GM12864 (cell line): ENCODE measurements at regions not wholly inside any gene's neighbourhood (a gene's known extent, or its start where the extent isn't known, plus 50 kb on each side); places are given as distances from the start of the nearest gene placed in this dataset.

ENCODE experiments used
- DNase-seq: peaks from one replicate; pipeline ENCODE4 v3.0.0-alpha.2; 2011; ENCODE audit warnings: low read depth
- H3K4me3 ChIP-seq: 2 replicates; pipeline ENCODE4 v1.5.1; 2011; ENCODE audit warnings: mild to moderate bottlenecking, low read depth, low read length, control low read depth
- TF ChIP-seq, protein P1 (sequence below): IDR thresholded peaks from 2 replicates; pipeline ENCODE4 v1.5.1; 2011; ENCODE audit warnings: low read depth, mild to moderate bottlenecking, moderate library complexity, low read length, control low read depth, inconsistent platforms; ENCODE audit errors: missing control alignments

DNA sequence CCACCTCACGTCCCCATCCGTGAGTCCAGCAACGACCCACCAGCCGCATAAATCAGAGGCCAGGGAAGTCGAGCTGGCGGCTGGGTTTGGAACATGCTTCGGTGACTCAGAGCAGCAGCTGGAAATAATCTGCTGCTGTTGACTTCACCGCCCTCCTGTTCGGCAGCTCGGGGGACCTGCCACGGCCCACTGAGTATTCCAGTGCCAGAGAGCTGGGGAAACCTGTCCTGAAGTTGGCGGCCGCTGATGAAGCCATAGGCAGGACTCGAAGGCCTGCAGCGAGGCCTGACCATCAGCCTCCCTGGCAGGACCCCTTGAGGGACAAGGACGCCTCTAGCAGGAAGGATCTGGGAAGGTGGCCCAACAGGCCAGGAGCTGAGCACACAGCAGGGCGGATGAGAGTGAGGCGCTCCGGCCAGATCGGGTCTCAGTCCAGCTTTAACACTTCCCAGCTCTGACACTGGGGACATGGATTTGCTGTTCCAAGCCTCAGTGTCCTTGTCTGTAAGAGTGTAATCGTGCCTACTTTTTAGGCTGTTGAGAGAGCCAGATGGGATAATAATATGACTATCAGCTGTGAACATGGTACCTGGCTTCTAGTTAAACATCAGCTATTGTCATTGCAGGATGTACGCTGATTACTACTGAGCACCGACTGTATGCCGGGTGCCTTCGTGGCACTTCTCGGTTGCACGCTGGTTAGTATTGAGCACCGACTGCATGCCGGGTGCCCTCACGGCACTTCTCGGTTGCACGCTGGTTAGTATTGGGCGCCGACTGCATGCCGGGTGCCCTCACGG, 50.4 kb upstream of the CIBAR2 start:
- TF ChIP-seq, protein P1, sequence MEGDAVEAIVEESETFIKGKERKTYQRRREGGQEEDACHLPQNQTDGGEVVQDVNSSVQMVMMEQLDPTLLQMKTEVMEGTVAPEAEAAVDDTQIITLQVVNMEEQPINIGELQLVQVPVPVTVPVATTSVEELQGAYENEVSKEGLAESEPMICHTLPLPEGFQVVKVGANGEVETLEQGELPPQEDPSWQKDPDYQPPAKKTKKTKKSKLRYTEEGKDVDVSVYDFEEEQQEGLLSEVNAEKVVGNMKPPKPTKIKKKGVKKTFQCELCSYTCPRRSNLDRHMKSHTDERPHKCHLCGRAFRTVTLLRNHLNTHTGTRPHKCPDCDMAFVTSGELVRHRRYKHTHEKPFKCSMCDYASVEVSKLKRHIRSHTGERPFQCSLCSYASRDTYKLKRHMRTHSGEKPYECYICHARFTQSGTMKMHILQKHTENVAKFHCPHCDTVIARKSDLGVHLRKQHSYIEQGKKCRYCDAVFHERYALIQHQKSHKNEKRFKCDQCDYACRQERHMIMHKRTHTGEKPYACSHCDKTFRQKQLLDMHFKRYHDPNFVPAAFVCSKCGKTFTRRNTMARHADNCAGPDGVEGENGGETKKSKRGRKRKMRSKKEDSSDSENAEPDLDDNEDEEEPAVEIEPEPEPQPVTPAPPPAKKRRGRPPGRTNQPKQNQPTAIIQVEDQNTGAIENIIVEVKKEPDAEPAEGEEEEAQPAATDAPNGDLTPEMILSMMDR = no peak
- DNase-seq = no peak
- no peak overlapping the region for H3K4me3 ChIP-seq

DNA sequence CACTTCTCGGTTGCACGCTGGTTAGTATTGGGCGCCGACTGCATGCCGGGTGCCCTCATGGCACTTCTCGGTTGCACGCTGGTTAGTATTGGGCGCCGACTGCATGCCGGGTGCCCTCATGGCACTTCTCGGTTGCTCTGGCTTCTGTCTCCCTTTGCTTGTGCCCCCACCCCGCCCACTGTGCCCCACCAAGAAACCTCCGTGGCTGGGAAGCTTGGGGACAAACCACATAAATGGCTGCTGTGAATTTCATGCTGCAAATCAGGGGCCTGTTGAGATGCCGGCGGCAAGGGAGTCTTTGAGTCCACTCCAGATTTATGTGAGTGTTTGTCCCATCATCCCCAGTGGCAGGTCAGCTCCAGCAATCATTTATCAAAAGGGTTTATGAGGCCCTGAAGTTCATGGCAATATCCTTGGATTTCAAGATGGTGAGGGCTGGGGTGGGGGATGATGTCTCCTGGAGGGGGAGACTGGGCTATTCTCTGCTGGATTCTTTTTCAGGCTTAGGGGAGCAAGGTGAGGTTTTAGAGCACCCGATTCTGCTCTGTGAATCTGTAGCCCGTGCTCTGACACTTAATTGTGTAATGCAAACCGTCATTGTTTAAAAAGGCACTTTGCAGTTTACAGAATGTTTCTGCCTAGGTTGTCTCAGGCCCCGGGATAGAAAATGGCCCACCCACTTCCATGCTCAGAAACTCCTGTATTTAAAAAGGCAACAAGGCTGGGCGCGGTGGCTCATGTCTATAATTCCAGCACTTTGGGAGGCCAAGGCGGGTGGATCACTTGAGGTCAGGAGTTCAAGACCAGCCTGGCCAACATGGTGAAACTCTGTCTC, 51.2 kb upstream of the CIBAR2 start:
- no peak for DNase-seq
- TF ChIP-seq, protein P1 = no peak
- H3K4me3 ChIP-seq = no peak overlapping the region

DNA sequence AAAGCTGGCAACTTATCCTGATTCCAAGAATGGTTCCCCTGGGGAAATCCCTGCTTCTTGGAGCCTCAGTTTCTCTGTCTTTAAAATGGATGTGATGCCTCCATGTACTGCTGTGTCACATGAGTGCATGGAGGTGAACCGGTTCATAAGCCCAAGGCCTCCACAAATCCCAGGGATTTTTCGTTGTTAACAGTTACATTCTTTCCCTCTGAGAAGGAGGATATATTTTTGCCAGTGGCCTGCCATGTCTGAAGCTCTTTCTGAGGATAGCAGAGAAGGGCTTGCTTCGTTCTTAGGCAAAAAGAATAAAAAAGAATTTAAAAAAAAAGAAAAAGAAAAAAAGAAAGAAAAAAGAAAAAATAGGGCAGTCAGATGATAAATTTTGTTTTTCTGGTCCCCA, 52.2 kb upstream of the CIBAR2 start:
- no peak overlapping the region for H3K4me3 ChIP-seq
- DNase-seq = no peak
- TF ChIP-seq, protein P1 = no peak

DNA sequence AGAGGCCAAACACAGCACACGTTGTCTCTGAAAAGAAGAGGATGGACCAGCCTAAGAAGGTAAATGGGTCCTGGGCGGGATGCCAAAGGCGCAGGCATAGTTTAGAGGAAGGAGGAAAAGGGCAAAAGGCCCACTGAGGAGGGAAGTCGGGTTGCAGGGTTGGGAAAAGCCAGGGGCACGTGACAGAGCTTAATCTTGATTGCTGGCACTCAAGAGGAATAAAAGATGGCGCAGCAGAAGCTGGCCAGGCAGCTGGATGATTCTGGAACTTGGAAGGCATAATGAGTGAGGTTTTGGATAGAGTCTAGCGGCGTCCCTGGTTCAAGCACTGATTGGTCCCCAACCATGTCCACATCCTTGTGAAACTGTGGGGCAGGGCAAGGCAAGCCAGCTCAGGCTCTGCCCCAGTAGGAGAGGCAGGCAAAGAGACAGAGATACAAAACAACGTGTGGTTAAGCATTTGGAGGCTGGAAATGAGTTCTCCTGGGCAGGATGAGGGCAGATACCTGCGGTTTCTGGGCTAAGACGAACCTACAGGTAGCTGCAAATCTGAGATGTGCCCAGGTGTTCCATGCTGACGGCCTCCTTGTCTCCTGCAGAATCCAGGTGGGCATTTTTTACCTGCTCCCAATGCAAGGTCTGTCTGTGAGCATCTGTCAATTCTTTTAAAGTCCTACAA, 52.7 kb upstream of the CIBAR2 start:
- no peak for DNase-seq
- TF ChIP-seq, protein P1 = no peak
- H3K4me3 ChIP-seq = no peak overlapping the region

DNA sequence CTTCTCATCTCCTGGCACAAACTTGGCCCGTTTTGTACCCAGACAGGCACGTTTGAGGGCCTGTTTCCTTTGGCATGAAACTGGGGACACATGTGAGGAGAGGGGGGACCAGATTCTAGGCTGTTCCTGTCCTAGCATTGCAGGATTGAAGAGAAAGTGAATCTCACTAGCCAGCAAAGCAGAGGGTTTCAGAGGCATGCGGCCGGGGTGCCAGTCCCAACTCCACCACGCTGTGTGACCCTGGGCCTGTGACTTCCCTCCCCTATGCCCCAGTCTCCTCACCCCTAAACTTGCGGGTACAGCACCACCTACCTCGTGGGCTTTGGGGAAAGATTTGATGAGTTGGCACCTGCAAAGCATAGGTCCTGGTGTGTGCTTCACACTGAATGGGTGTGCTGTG, 53.5 kb upstream of the CIBAR2 start:
- DNase-seq = no peak
- TF ChIP-seq, protein P1 = no peak
- no peak overlapping the region for H3K4me3 ChIP-seq

DNA sequence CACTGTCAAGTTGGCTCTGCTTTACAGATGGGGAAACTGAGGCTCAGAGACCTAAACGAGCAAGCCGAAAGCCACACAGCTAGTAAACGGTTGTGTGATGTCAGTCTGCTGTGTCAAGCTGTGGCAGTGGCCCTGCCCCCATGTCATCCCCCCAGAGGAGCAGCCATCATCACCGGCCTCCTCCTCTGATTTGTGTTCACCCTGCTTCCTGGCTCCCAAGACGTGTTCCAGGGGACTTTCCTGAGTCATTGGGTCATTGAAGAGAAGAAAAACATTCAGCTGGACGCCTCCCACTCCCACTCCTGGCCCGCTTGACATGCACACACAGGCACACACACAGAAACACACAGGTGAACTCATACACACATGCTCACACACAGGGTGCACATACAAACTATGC, 54.0 kb upstream of the CIBAR2 start:
- no peak for DNase-seq
- no peak overlapping the region for H3K4me3 ChIP-seq
- TF ChIP-seq, protein P1 = no peak
